Colonic mucosa (tissue), 4 donors: ENCODE measurements at regions not wholly inside any gene's neighbourhood (a gene's known extent, or its start where the extent isn't known, plus 50 kb on each side); places are given as distances from the start of the nearest gene placed in this dataset.
"Not testable (repeated sequence)": the region's sequence is repeated elsewhere in the genome, so short reads cannot be mapped to it uniquely, and the experiment has no call there.

Experiments
- DNase-seq: peaks from one replicate; pipeline ENCODE4 v3.0.0-alpha.2; 2020
- H3K27ac ChIP-seq: fragments of 200-600 bp; one replicate; pipeline ENCODE4 v1.8.0; 2021
- H3K27me3 ChIP-seq: fragments of 200-600 bp; one replicate; pipeline ENCODE4 v1.8.0; 2021
- H3K36me3 ChIP-seq: fragments of 200-600 bp; one replicate; pipeline ENCODE4 v1.8.0; 2021
- H3K4me1 ChIP-seq: fragments of 200-600 bp; one replicate; pipeline ENCODE4 v1.8.0; 2021; ENCODE audit warnings: mild to moderate bottlenecking
- H3K4me3 ChIP-seq: fragments of 200-600 bp; one replicate; pipeline ENCODE4 v1.8.0; 2021
- H3K9ac ChIP-seq, 2 donors: one replicate each; pipeline ENCODE4 v1.7.0; 2013; ENCODE audit warnings: control low read depth in 2 of 2, low read depth in 2 of 2, low read length in 2 of 2
- H3K9me3 ChIP-seq: fragments of 200-600 bp; one replicate; pipeline ENCODE4 v1.8.0; 2021
- CTCF ChIP-seq: fragments of 200-600 bp; IDR thresholded peaks from one replicate; pipeline ENCODE4 v1.8.0; 2022; ENCODE audit warnings: antibody characterized with exemption, mild to moderate bottlenecking
- intact Hi-C: fragments of 100-400 bp; cut with DNase I; formaldehyde crosslinking; loops from one replicate; pipeline ENCODE4 v1.14.1; 2022
- donor health status: healthy.
- donor health status: DM: no; HTN: no; CAD: no.
- donor health status: DM: no; HTN: no; CAD: no.

DNA sequence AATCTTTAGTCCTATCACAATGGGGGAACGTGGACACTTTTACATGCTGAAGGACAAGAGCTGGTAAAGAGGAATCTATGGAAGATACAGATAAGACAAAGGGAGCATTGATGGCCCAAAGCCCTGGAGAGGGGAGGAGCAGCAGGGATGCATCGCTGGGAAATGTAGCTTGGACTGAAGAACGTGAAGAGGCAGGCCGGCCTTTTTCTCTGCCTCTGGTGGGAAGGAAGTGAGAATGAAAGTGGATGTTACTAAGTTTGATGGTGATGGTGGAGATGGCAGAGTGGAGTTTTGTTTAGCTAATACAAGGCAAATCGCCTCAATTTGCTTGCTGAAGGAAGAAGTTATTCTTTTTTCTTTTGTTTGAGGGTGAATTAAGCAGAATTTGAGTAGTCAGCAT is 124.6 kb upstream of the TAF11L2 start:
- H3K36me3 ChIP-seq, result no peaks in the 10 kb centered on the region
- no peak overlapping the region for H3K9ac ChIP-seq
- no peak for DNase-seq
- H3K27me3 ChIP-seq, result no peaks in the 10 kb centered on the region
- H3K9me3 ChIP-seq, result no peaks in the 10 kb centered on the region
- intact Hi-C loops, result no loop called here
- H3K4me1 ChIP-seq, result no peaks in the 10 kb centered on the region
- no peak overlapping the region for H3K27ac ChIP-seq
- no peak for TF ChIP-seq CTCF
- no peak overlapping the region for H3K4me3 ChIP-seq

GRCh38 chr5:17373814-17374556 is 124.0 kb upstream of the TAF11L2 start:
- H3K9ac ChIP-seq, result no peak overlapping the region
- H3K27me3 ChIP-seq, result no peaks in the 10 kb centered on the region

GRCh38 chr5:17374973-17375742 is 122.9 kb upstream of the TAF11L2 start:
- intact Hi-C loops, result no loop called here
- no peaks in the 10 kb centered on the region for H3K27me3 ChIP-seq
- H3K36me3 ChIP-seq, result no peaks in the 10 kb centered on the region
- no peak for DNase-seq
- H3K27ac ChIP-seq, result no peak overlapping the region
- H3K4me3 ChIP-seq, result no peak overlapping the region
- no peaks in the 10 kb centered on the region for H3K4me1 ChIP-seq
- no peak for TF ChIP-seq CTCF
- no peaks in the 10 kb centered on the region for H3K9me3 ChIP-seq
- H3K9ac ChIP-seq, result no peak overlapping the region

More at GRCh38 chr5:17373814-17374556, 124.0 kb upstream of the TAF11L2 start:
- H3K4me1 ChIP-seq, result no peaks in the 10 kb centered on the region
- H3K4me3 ChIP-seq, result no peak overlapping the region
- H3K27ac ChIP-seq, result no peak overlapping the region
- H3K36me3 ChIP-seq, result no peaks in the 10 kb centered on the region
- intact Hi-C loops, result no loop called here
- no peak for DNase-seq
- H3K9me3 ChIP-seq, result no peaks in the 10 kb centered on the region
- no peak for TF ChIP-seq CTCF

DNA sequence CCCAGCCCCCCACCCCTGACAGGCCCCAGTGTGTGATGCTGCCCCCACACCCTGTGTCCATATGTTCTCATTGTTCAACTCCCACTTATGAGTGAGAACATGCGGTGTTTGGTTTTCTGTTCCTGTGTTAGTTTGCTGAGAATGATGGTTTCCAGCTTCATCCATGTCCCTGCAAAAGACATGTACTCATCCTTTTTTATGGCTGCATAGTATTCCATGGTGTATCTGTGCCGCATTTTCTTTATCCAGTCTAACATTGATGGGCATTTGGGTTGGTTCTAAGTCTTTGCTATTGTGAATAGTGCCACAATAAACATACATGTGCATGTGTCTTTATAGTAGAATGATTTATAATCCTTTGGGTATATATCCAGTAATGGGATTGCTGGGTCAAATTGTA is 122.1 kb upstream of the TAF11L2 start:
- DNase-seq, H3K27me3 ChIP-seq, intact Hi-C loops: not testable (repeated sequence)

DNA sequence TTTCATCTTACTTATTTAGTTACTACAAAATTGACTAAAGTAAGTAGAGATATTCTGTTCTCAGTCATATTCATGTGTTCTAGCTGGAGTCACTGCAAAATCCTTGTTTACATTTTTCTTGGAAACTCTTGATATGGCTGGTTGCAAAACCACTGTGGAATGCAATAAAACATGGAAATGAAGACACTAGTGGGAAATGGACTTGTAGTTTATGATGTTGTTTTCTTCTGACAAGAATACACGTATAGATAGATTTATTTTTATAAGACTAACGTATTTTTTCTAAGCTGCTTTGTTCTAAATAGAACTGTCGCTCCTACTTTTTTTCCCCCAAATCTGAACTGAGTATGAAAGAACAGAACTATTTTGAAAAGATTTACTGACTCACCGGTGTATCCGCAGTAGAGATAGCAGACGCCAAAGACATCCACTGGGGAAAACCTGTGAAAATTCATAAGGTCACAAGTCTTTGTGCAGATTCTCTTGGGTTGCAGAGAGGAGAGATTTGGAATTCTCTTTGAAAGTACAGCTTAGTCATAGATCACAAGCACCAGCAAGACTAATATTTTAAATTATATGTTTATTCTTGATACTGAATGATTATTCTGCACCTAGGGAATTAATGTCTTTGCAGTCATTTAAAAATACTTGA is 119.6 kb upstream of the TAF11L2 start:
- TF ChIP-seq CTCF, result no peak
- Histone ChIP-seq H3K9ac (no peak overlapping the region), H3K4me1 (no peaks in the 10 kb centered on the region), H3K27me3 (no peaks in the 10 kb centered on the region), H3K27ac (no peak overlapping the region), H3K36me3 (no peaks in the 10 kb centered on the region), H3K9me3 (no peaks in the 10 kb centered on the region), H3K4me3 (no peak overlapping the region)
- no peak for DNase-seq
- intact Hi-C loops, result no loop called here

More for the DNA sequence above, 122.1 kb upstream of the TAF11L2 start:
- H3K4me3 ChIP-seq, H3K36me3 ChIP-seq, H3K4me1 ChIP-seq, H3K27ac ChIP-seq, H3K9me3 ChIP-seq, H3K9ac ChIP-seq: not testable (repeated sequence)
